HG02763 (cell line): ENCODE measurements at regions not wholly inside any gene's neighbourhood (a gene's known extent, or its start where the extent isn't known, plus 50 kb on each side); places are given as distances from the start of the nearest gene placed in this dataset.
"Not testable (repeated sequence)": the region's sequence is repeated elsewhere in the genome, so short reads cannot be mapped to it uniquely, and the experiment has no call there.

Experiments
- ATAC-seq: cut with Tn5 transposase; IDR thresholded peaks from one replicate; pipeline ENCODE4 v1.9.1; 2021; ENCODE audit warnings: mild to moderate bottlenecking, moderate library complexity; ENCODE audit not compliant: unreplicated experiment

GRCh38 chr6:150456466-150456865 is 87.7 kb downstream of the IYD start:
- no peak for ATAC-seq

GRCh38 chr6:150456902-150457643 is 88.3 kb downstream of the IYD start:
- no peak for ATAC-seq

GRCh38 chr6:150458579-150458978 is 89.8 kb downstream of the IYD start:
- ATAC-seq, result no peak

GRCh38 chr6:150463852-150464251 is 95.0 kb downstream of the IYD start:
- no peak for ATAC-seq

GRCh38 chr6:150464966-150465365 is 96.2 kb downstream of the IYD start:
- ATAC-seq, result no peak

- no peak for ATAC-seq
These were observed 96.8 kb downstream of the IYD start for GRCh38 chr6:150465610-150466009.

- ATAC-seq, result no peak
These were observed 97.4 kb downstream of the IYD start for GRCh38 chr6:150466196-150466595.

- no peak for ATAC-seq
These were observed 101.3 kb downstream of the IYD start for GRCh38 chr6:150470131-150470530.

GRCh38 chr6:150470960-150471665 is 102.3 kb downstream of the IYD start:
- no peak for ATAC-seq

GRCh38 chr6:150478656-150479545 is 110.1 kb downstream of the IYD start:
- no peak for ATAC-seq

GRCh38 chr6:150482883-150483409 is 114.1 kb downstream of the IYD start:
- no peak for ATAC-seq

GRCh38 chr6:150485161-150485958 is 114.3 kb upstream of the PLEKHG1 start:
- no peak for ATAC-seq

- ATAC-seq, result no peak
These were observed 113.6 kb upstream of the PLEKHG1 start for GRCh38 chr6:150486048-150486447.

- ATAC-seq, result no peak
These were observed 109.1 kb upstream of the PLEKHG1 start for GRCh38 chr6:150490586-150490985.

- peak; percentile 90 for ATAC-seq
These were observed 108.4 kb upstream of the PLEKHG1 start for GRCh38 chr6:150491131-150491810.

- ATAC-seq, result no peak
These were observed 107.9 kb upstream of the PLEKHG1 start for GRCh38 chr6:150491811-150492172.

GRCh38 chr6:150492507-150492906 is 107.2 kb upstream of the PLEKHG1 start:
- ATAC-seq, result no peak

GRCh38 chr6:150492941-150493340 is 106.7 kb upstream of the PLEKHG1 start:
- ATAC-seq, result no peak

GRCh38 chr6:150493552-150493951 is 106.1 kb upstream of the PLEKHG1 start:
- ATAC-seq, result not testable (repeated sequence)

- no peak for ATAC-seq
These were observed 105.4 kb upstream of the PLEKHG1 start for GRCh38 chr6:150494241-150494640.
